ENCODE measurements at regions not wholly inside any gene's neighbourhood (a gene's known extent, or its start where the extent isn't known, plus 50 kb on each side); places are given as distances from the start of the nearest gene placed in this dataset.

- TF ChIP-seq CTCF (IDR thresholded peaks at IDR 0.05) = no peak
- TF ChIP-seq POLR2A (IDR thresholded peaks at IDR 0.05) = no peak
Measured at GRCh38 chr18:60066219-60066975, 166.6 kb downstream of the PMAIP1 start.
